NOMO-1 treated with DMSO at 0.1 percent for 48 hours (cell line): ENCODE measurements at regions not wholly inside any gene's neighbourhood (a gene's known extent, or its start where the extent isn't known, plus 50 kb on each side); places are given as distances from the start of the nearest gene placed in this dataset.

Experiments
- DNase-seq: peaks from one replicate; lab custom pipeline; 2025; ENCODE audit not compliant: unreplicated experiment; lab: John Stamatoyannopoulos, UW

- DNase-seq = no peak
Observed at GRCh38 chr6:6474170-6474920, 114.2 kb upstream of the LY86 start.

- DNase-seq = peak; percentile 22
Observed at GRCh38 chr6:6479785-6480184, 108.7 kb upstream of the LY86 start.

- no peak for DNase-seq
Observed at GRCh38 chr6:6482256-6482655, 106.3 kb upstream of the LY86 start.

- DNase-seq = no peak
Observed at GRCh38 chr6:6483168-6483567, 105.4 kb upstream of the LY86 start.

DNA sequence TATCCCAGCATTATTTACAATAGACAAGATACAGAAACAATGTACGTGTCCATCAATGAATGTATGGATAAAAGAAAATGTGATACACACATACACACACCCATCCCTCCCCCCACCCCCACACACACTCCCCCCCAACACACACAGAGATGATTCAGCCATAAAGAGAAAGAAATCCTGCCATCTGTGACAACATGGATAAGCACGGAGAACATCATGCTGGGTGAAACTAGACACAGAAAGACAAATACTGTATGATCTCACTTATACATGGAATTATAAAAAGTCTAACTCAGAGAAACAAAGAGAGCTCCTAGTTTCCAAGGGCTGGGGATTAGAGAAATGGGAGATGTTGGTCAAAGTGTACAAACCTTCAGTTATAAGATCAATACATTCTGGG lies 104.8 kb upstream of the LY86 start:
- DNase-seq = no peak

DNA sequence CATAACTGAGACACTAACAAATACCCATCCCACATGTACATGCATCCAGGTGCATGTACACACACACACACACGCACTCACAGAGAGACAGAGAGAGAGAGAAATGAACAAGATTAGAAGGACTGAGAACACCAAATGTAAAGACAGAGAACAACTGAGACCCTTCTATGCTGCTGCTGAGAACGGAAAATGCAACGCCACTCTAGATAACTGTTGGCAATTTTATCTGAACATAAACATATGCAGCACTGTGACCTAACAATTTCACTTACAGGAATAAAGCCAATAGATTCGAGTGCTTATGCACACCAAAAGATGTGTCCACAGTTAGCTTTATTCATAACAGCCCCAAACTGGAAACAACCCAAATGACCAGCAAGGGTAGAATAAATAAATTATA lies 103.8 kb upstream of the LY86 start:
- no peak for DNase-seq

DNA sequence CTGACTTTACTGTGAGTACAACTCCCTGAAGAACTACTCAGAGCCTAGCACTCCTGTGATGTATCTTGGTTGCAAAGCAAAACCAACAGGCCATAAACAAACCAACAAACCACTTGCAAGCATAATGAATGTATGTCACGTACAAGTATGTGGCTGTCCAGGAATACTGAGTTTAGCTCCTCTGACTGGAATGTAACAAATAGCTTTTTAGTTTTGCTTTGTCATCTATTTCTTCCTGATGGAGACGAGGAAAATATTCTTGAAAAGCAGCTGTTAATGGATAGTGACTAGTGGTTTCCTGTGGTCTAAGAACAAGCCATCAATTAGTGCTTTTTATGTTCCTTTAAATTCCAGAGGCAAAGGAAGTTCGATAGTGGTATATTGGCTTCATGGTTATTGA lies 101.9 kb upstream of the LY86 start:
- DNase-seq = no peak

- no peak for DNase-seq
Observed at GRCh38 chr6:6491761-6492160, 96.8 kb upstream of the LY86 start.

GRCh38 chr6:6492675-6493074 lies 95.8 kb upstream of the LY86 start:
- DNase-seq = no peak

GRCh38 chr6:6494139-6494538 lies 94.4 kb upstream of the LY86 start:
- DNase-seq = peak; percentile 31

GRCh38 chr6:6494677-6495076 lies 93.8 kb upstream of the LY86 start:
- peak; percentile 73 for DNase-seq

GRCh38 chr6:6495851-6496250 lies 92.7 kb upstream of the LY86 start:
- peak; percentile 13 for DNase-seq

- DNase-seq = no peak
Observed at GRCh38 chr6:6497541-6497940, 91.0 kb upstream of the LY86 start.

DNA sequence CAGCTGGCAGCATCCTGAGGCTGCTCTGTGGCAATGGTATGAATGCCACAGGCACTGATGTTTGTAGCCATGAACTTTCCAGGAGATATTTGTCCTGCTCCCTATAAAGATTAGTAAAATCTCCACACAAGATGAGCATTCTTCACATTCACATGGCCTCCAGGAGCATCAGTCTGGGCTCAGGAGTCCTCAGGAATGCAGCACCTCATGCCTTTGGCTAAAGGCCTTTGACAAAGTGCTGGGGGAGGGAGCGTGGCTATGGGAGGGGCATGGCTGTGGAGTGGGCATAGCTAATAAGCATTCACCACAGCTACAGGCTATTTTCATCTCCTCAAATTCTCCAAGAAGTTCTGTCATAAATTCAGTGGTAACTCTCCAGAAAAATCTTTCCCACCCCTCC lies 90.5 kb upstream of the LY86 start:
- DNase-seq = no peak

DNA sequence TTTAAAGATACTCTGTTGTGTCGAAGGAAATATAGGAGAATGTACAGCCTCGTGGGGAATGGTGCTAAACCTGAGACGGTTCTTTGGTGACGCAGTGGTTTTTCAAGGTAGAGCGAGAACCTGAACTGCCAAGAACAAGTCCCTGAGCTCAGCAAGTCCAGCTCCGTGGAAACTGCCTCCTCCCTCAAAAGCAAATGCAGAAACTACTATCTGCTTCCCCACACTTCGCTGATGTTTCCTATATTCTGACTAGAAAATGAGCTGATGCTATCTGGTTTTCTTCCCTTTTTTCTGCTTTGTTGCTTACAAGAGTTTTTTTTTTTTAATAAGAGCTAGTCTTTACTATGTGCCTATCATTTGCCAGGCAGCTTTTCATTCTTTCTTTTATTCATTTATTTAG lies 85.3 kb upstream of the LY86 start:
- no peak for DNase-seq

GRCh38 chr6:6505111-6505510 lies 83.4 kb upstream of the LY86 start:
- DNase-seq = no peak

DNA sequence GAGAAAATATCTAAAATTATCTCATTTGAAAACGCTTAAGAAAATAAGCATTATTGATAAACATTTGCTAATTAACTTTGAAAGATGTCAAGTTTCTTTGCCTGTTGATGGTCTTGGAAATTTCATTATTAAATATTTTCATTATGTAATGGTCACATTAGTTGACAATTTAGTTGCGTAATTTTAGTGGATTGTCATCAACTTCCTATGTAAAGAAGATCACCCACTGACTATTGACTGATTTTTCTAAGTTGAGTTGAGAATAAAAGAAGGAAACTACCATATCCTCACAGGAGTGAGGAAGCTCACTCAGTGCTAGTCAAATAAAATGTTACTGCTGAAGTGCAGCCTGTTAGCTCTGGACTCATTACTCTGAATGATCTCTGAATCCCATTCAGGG lies 79.9 kb upstream of the LY86 start:
- DNase-seq = no peak

DNA sequence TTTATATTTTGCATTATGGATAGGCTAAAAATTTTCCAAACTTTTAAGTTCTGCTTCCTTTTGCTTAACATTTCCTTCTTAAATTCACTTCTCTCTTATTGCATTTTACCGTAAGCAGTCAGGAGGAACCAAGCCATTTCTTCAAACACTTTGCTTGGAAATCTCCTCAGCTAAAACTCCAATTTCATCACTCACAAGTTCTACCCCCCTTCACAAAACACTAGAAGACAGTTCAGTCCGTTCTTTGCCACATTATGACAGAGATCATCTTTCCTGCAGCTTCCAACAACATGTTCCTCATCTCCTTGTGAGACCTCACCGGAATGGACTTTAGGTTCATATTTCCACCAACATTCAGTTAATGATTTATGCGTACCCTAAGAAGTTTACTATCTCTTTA lies 79.2 kb upstream of the LY86 start:
- DNase-seq = no peak

- no peak for DNase-seq
Observed at GRCh38 chr6:6512711-6513110, 75.8 kb upstream of the LY86 start.

DNA sequence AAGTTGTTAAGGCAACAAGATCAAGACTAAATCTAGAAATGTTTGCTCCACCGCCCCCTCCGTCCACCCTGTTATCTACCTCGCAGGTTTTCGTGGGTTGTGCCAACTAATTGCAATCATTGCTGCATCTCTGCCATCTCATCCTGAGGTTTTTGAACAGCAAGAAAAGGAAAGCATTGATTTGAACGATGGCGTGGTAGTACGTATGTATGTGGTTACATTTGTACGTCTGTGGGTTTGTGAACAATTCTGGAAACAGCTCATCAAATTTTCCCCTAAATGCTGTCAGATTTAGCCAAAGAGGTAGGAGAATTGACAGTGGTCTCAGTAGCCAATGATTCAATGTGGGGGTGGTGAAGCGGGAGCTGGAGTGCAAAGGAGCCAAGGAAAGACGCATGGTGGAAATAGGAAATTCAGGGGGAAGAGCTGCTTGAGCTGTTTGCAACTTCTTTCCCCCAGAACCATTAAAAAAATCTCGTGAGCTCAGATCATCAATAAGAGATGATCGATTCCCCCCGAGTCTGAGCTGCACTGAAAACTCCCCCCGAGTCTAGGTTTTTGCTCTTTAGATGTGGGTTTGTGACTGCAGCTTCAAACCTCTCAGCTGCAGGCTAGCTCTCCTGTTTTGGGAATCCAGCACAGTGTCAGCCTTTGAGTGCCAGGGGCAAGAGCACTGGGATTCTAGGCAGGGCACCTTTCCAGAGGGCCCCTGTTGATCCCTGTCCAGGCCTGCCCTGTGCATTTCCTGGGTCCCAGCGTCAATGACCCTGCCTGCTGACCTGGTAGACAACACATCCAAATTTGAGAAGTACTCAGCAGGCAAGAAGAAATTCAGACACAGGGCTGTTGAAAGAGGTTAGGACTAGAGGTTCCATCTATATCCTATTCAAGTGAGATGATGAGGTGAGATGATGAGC lies 72.6 kb upstream of the LY86 start:
- DNase-seq = no peak

DNA sequence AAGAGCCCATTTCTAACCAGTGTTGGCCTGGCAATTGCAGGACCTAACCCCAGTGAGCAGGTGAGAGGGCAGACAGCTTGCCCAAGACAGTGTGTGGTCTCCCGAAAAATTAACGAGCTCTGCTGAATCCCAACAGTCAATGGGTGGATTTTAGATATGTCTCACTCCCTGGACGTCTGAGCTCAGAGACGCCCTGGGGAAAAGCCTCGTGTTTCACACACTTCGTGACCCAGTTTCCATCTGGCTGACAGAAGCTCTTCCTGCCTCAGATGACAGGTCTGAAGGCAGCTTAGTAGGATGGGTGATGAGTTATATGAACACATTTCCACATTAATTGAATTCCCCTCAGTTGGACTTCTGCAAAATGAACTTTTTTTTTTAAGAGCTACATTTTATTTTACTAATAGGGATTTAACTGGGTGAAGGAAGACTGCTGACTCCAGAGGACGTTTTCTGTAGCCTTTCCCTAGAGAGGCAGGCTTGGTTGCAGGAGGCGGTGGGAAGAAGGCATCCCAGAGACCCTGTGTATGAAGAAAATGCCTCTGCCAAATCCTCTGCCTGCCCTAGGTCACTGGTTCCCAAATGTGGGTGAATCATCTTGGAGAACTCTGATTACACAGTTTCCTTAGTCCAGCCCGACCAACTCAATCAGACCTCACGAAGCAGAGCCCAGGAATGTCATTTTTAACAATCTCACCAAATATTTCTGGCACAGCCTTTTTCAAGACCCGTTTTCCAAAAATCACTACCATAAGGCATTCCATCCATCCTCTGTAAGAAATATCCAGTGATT lies 71.7 kb upstream of the LY86 start:
- DNase-seq = no peak
